Prostate gland (tissue), 2 donors: ENCODE measurements at regions not wholly inside any gene's neighbourhood (a gene's known extent, or its start where the extent isn't known, plus 50 kb on each side); places are given as distances from the start of the nearest gene placed in this dataset.
"Not testable (repeated sequence)": the region's sequence is repeated elsewhere in the genome, so short reads cannot be mapped to it uniquely, and the experiment has no call there.

Source experiments
- DNase-seq: peaks from one replicate; pipeline ENCODE4 v3.0.0-alpha.2; 2019; ENCODE audit warnings: low spot score
- H3K27ac ChIP-seq, 2 donors: fragments of 200-600 bp; sonication (generic); 2 replicates each; pipeline ENCODE4 v1.5.1; 2017 to 2019
- H3K27me3 ChIP-seq: fragments of 200-600 bp; sonication (generic); replicated peaks from 2 replicates; pipeline ENCODE4 v1.5.1; 2019; ENCODE audit not compliant: insufficient read depth
- H3K36me3 ChIP-seq, 2 donors: fragments of 200-600 bp; sonication (generic); 1 replicate in 1 of 2; 2 replicates in 1 of 2; pipeline versions ENCODE4 v1.5.1 to v1.8.1; 2017 to 2019
- H3K4me1 ChIP-seq: fragments of 200-600 bp; sonication (generic); replicated peaks from 2 replicates; pipeline ENCODE4 v1.5.1; 2019
- H3K4me3 ChIP-seq, 2 donors: fragments of 200-600 bp; sonication (generic); 2 replicates each; pipeline ENCODE4 v1.5.1; 2017 to 2019
- H3K9me3 ChIP-seq: fragments of 200-600 bp; sonication (generic); 2 replicates; pipeline ENCODE4 v1.5.1; 2017
- CTCF ChIP-seq, 4 experiments: fragments of 200-600 bp in 2 of 4; fragments of 450-650 bp in 2 of 4; sonication (generic) in 2 of 4; IDR thresholded peaks; 1 replicate in 3 of 4; 2 replicates in 1 of 4; pipeline ENCODE4 v1.5.1; 2016 to 2019; ENCODE audit warnings: antibody characterized with exemption in 4 of 4, mild to moderate bottlenecking in 2 of 4, moderate library complexity in 2 of 4
- POLR2A ChIP-seq: fragments of 450-650 bp; IDR thresholded peaks from one replicate; pipeline ENCODE4 v1.6.1; 2016; ENCODE audit warnings: antibody characterized with exemption, mild to moderate bottlenecking
- POLR2AphosphoS5 ChIP-seq: sonication (generic); formaldehyde crosslinking; IDR thresholded peaks from one replicate; pipeline ENCODE4 v1.6.1; 2017; ENCODE audit warnings: antibody characterized with exemption
- WGBS: methylation state at CpG from one replicate; pipeline ENCODE4 v1.1.5; 2018; 5-methylcytosine and 5-hydroxymethylcytosine counted together
- intact Hi-C: fragments of 100-400 bp; cut with DNase I; formaldehyde crosslinking; loops from one replicate; pipeline ENCODE4 v1.14.2; 2022

DNA sequence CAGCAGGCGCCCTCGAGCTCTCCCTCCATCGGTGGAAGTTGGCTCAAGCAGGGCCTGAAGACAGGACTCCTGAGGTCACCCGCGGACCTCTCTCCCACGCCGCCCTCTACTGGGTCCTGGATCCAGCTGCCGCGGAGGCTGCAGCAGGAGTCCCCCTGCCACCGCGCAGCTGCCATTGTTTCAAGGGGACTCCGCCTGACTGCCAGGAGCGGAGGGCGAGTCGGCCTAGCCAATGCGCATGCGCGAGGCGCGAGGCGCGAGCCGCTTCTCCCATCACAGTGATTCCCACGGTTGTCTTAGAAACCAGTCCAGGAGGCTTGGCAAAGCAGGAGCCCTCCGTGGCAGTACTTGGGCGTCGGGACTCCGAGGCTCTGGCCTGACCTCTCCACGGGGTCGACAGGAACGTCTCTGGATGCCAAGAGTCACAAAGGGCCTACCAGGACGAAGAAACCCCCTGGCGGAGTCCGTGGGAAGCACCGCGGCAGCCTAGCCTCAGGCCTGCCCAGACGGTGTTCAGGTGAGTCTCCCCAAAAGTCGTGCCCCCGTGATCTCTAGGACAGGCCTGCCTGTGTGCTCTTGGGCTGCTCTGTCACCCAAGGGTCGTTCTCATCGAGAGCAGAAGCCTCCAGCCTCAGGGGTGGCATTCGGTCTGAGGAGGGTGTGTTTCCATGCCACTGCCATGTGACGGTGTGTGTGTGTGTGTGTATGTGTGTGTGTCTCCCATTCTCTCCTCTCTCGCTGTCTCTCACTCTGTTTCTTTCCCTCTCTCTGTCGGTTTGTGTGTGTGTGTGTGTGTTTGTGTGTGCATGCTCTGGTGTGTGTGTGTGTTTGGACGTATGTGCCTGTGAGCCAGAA, 290.6 kb upstream of the ZNF337 start:
- no peaks in the 10 kb centered on the region for H3K27me3 ChIP-seq
- DNase-seq: no peak
- H3K9me3 ChIP-seq: no peaks in the 10 kb centered on the region
- H3K36me3 ChIP-seq: no peaks in the 10 kb centered on the region
- TF ChIP-seq CTCF (IDR thresholded peaks at IDR 0.05) (no peak), POLR2A (no peak), POLR2AphosphoS5 (no peak)
- WGBS: 31% methylated on average over 28 of the region's 46 CpGs
- no peak overlapping the region for H3K4me3 ChIP-seq
- intact Hi-C loops: no loop called here
- no peak overlapping the region for H3K27ac ChIP-seq
- H3K4me1 ChIP-seq: no peaks in the 10 kb centered on the region

DNA sequence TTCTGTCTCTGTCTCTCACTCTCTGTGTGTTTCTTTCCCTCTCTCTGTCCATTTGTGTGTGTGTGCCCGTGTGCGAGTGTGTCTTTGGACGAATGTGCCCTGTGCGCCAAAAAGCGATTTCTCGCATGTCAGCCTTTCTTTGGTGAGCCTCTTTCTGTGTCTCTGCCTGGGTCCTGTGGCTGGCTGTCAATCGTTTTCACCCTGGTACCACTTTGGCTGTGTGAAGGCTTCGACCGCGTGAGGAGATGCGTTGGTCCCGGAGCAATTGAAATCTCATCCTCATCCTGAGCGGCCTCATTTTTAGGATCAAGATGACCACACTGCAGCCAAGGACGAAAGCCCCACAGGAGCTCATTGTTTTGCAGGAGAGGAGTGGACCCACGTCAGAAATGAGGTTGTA, 288.9 kb upstream of the ZNF337 start:
- Histone ChIP-seq H3K4me1 (no peaks in the 10 kb centered on the region), H3K36me3 (no peaks in the 10 kb centered on the region), H3K27ac (no peak overlapping the region), H3K27me3 (no peaks in the 10 kb centered on the region), H3K9me3 (no peaks in the 10 kb centered on the region), H3K4me3 (no peak overlapping the region)
- WGBS: 92% methylated on average over 15 of the region's 15 CpGs
- intact Hi-C loops: no loop called here
- TF ChIP-seq POLR2A (no peak), POLR2AphosphoS5 (no peak), CTCF (IDR thresholded peaks at IDR 0.05) (no peak)
- DNase-seq: no peak

DNA sequence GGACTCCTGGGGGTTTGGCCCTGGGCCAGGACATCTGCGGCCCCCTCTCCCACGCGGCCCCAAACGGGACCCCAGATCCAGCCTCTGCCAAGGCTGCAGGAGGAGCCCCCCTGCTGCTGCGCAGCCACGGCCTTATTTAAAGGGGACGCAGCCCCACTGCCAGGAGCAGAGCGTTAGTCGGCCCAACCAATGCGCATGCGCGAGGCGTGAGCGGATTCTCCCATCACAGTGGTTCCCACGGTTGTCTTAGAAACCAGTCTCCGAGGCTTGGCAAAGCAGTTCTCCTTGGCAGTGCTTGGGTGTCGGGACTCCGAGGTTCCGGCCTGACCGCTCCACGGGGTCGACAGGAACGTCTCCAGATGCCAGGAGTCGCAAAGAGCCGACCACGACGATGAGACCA, 288.3 kb upstream of the ZNF337 start:
- intact Hi-C loops: no loop called here
- H3K4me3 ChIP-seq: no peak overlapping the region
- H3K36me3 ChIP-seq: no peaks in the 10 kb centered on the region
- no peaks in the 10 kb centered on the region for H3K27me3 ChIP-seq
- TF ChIP-seq POLR2AphosphoS5 (no peak), POLR2A (no peak), CTCF (IDR thresholded peaks at IDR 0.05) (no peak)
- no peak for DNase-seq
- H3K27ac ChIP-seq: no peak overlapping the region
- H3K9me3 ChIP-seq: no peaks in the 10 kb centered on the region
- WGBS: 87% methylated on average over 16 of the region's 27 CpGs
- H3K4me1 ChIP-seq: no peaks in the 10 kb centered on the region

GRCh38 chr20:25982701-25983100, 286.0 kb upstream of the ZNF337 start:
- intact Hi-C loops, H3K27ac ChIP-seq, H3K4me1 ChIP-seq, H3K9me3 ChIP-seq, DNase-seq, H3K27me3 ChIP-seq, H3K4me3 ChIP-seq, H3K36me3 ChIP-seq: not testable (repeated sequence)

DNA sequence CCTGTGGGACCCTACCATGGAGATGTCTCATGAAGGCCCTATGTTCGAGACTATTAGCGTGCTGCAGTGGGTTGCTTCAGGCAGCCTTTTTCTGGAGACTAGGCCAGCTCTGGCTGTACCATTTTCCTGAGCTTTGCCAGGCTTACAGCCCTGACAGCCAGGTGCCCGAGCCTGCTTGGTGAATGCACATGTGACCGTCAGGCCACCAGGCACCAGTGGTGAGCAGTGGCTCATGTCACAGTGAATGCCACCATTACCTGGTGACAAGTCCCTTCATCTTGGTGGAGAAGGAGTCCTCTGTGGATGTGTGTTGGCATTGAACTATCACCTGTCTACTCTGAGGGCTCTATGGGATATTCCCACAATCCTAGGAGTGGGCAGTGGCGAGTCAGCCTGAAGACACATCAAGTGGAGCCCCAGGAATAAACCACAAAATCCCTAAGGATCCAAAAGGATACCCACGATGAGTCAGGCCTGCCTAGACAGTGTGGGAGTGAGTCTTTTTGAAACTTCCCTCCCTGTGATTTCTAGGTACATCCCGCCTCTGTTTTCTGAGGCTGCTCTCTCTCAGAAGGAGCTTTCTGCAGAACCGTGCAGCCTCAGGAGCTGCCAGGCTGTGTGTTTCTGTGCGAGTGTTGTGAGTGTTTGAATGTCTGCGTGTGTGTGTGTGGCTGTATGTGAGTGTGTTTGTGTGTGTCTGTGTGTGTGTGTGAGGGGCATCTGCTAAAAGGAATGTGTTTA, 282.0 kb upstream of the ZNF337 start:
- DNase-seq, H3K9me3 ChIP-seq, H3K4me3 ChIP-seq, H3K36me3 ChIP-seq, H3K4me1 ChIP-seq, H3K27me3 ChIP-seq, H3K27ac ChIP-seq, intact Hi-C loops: not testable (repeated sequence)
- WGBS: 87% methylated on average over 10 of the region's 10 CpGs

DNA sequence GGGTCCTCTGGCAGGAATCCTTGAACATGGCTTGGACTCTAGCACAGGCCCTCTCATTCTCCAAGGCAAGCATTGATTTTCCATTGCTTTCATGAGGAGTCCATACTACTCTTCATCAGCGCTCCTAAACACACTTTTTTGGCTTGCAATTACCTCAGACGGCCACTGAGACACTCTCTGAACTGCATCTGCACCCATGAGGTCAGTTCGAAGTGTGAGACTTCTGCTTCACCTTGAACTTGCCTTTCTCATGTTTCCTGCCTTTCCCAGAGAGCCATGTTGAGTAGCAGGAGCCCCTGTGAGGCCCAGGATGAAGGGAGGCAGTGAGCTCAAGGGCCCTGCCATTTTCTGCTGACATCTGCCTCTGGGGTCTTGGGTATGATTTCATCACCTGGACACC, 279.2 kb upstream of the ZNF337 start:
- intact Hi-C loops, H3K27ac ChIP-seq, H3K27me3 ChIP-seq, H3K36me3 ChIP-seq, H3K4me3 ChIP-seq, H3K9me3 ChIP-seq, DNase-seq, H3K4me1 ChIP-seq: not testable (repeated sequence)
- WGBS: 61% methylated on average over 3 of the region's 3 CpGs

GRCh38 chr20:25965203-25965602, 268.6 kb upstream of the ZNF337 start:
- H3K9me3 ChIP-seq, intact Hi-C loops, DNase-seq, H3K36me3 ChIP-seq, H3K4me3 ChIP-seq, H3K27ac ChIP-seq, H3K4me1 ChIP-seq, H3K27me3 ChIP-seq: not testable (repeated sequence)
- 76% methylated on average over 4 of the region's 4 CpGs for WGBS

DNA sequence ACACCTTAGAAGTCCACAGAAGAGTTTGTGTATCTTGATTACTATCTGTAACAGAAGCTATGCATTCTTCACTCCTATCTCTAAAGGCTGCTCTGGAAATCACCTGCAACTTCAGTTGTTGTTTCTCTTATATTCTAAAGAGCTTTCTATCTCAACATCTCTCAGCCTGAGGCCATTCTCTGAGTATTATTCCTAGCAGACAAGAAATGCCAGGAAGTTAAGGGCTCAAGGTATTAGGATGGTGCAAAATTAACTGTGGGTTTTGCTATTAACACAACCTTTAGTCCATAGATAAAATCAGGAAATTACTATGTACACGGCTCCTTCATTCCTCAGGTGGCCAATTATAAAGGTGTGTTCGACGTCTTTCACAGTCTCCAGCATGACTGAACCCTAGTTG, 257.2 kb upstream of the ZNF337 start:
- H3K27ac ChIP-seq, H3K4me3 ChIP-seq, H3K9me3 ChIP-seq, DNase-seq, intact Hi-C loops, H3K4me1 ChIP-seq, H3K36me3 ChIP-seq, H3K27me3 ChIP-seq: not testable (repeated sequence)
- WGBS: 35% methylated on average over 3 of the region's 3 CpGs

DNA sequence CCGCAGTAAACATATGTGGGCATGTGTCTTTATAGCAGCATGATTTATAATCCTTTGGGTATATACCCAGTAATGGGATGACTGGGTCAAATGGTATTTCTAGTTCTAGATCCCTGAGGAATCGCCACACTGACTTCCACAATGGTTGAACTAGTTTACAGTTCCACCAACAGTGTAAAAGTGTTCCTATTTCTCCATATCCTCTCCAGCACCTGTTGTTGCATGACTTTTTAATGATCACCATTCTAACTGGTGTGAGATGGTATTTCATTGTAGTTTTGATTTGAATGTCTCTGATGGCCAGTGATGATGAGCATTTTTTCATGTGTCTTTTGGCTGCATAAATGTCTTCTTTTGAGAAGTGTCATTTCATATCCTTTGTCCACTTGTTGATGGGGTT, 238.6 kb upstream of the ZNF337 start:
- DNase-seq, H3K4me3 ChIP-seq, H3K4me1 ChIP-seq, H3K27ac ChIP-seq, intact Hi-C loops, H3K36me3 ChIP-seq, H3K9me3 ChIP-seq, H3K27me3 ChIP-seq: not testable (repeated sequence)
- 92% methylated on average over 2 of the region's 2 CpGs for WGBS
